ENCODE measurements at regions not wholly inside any gene's neighbourhood (a gene's known extent, or its start where the extent isn't known, plus 50 kb on each side); places are given as distances from the start of the nearest gene placed in this dataset.
"Not testable (repeated sequence)": the region's sequence is repeated elsewhere in the genome, so short reads cannot be mapped to it uniquely, and the experiment has no call there.

GRCh38 chr2:168300460-168300859, 53.1 kb upstream of the STK39 start:
- DNase-seq = no peak

- no peak for DNase-seq
Measured at GRCh38 chr2:168304024-168304681, 56.8 kb upstream of the STK39 start.

- no peak for DNase-seq
Measured at GRCh38 chr2:168307379-168307778, 60.0 kb upstream of the STK39 start.

GRCh38 chr2:168310580-168310979, 63.2 kb upstream of the STK39 start:
- DNase-seq = no peak

- DNase-seq = no peak
Measured at GRCh38 chr2:168311261-168311910, 64.0 kb upstream of the STK39 start.

- DNase-seq = no peak
Measured at GRCh38 chr2:168312036-168312822, 64.8 kb upstream of the STK39 start.

- DNase-seq = no peak
Measured at GRCh38 chr2:168314236-168314635, 66.8 kb upstream of the STK39 start.

- no peak for DNase-seq
Measured at GRCh38 chr2:168315331-168316072, 68.1 kb upstream of the STK39 start.

- no peak for DNase-seq
Measured at GRCh38 chr2:168316073-168316440, 68.7 kb upstream of the STK39 start.

- no peak for DNase-seq
Measured at GRCh38 chr2:168317282-168317681, 69.9 kb upstream of the STK39 start.

- DNase-seq = no peak
Measured at GRCh38 chr2:168320267-168320666, 72.9 kb upstream of the STK39 start.

GRCh38 chr2:168322325-168323007, 75.1 kb upstream of the STK39 start:
- no peak for DNase-seq

GRCh38 chr2:168323529-168324021, 76.2 kb upstream of the STK39 start:
- DNase-seq = no peak

GRCh38 chr2:168326572-168326971, 79.2 kb upstream of the STK39 start:
- no peak for DNase-seq

GRCh38 chr2:168327328-168327727, 79.9 kb upstream of the STK39 start:
- DNase-seq = no peak

- no peak for DNase-seq
Measured at GRCh38 chr2:168328421-168328820, 81.0 kb upstream of the STK39 start.

GRCh38 chr2:168330624-168331423, 83.4 kb upstream of the STK39 start:
- DNase-seq = no peak

GRCh38 chr2:168335254-168335653, 87.9 kb upstream of the STK39 start:
- DNase-seq = not testable (repeated sequence)

- DNase-seq = peak; percentile 51
Measured at GRCh38 chr2:168336786-168337388, 89.5 kb upstream of the STK39 start.

- no peak for DNase-seq
Measured at GRCh38 chr2:168338292-168338691, 90.9 kb upstream of the STK39 start.

- no peak for DNase-seq
Measured at GRCh38 chr2:168338803-168339437, 91.5 kb upstream of the STK39 start.

Measured in central memory CD4-positive, alpha-beta T cell (primary cell).